Cardiac muscle cell (in vitro differentiated cells and primary cell): ENCODE measurements at regions not wholly inside any gene's neighbourhood (a gene's known extent, or its start where the extent isn't known, plus 50 kb on each side); places are given as distances from the start of the nearest gene placed in this dataset.

ENCODE experiments used
- DNase-seq, 2 donors: peaks; one replicate each; pipeline versions ENCODE4 v3.0.0 to v3.0.0-alpha.2; 2010 to 2017; ENCODE audit warnings: low read depth in 1 of 2, low spot score in 1 of 2
- H3K27ac ChIP-seq: fragments of 200-600 bp; sonication (generic); 2 replicates; pipeline ENCODE4 v1.5.1; 2016
- H3K27me3 ChIP-seq: fragments of 200-600 bp; sonication (generic); 2 replicates; pipeline ENCODE4 v1.6.0; 2016; ENCODE audit warnings: control low read depth
- H3K36me3 ChIP-seq: fragments of 200-600 bp; sonication (generic); 2 replicates; pipeline ENCODE4 v1.5.1; 2016; ENCODE audit warnings: control low read depth
- H3K4me1 ChIP-seq: fragments of 200-600 bp; sonication (generic); 2 replicates; pipeline ENCODE4 v1.8.1; 2017; ENCODE audit warnings: low read depth, mild to moderate bottlenecking, mixed run types
- H3K4me3 ChIP-seq: fragments of 200-600 bp; sonication (generic); 2 replicates; pipeline ENCODE4 v1.5.1; 2016; ENCODE audit warnings: mild to moderate bottlenecking
- H3K9me3 ChIP-seq: fragments of 200-600 bp; sonication (generic); 2 replicates; pipeline ENCODE4 v1.5.1; 2017; ENCODE audit warnings: low read depth, mild to moderate bottlenecking, control low read depth
- TF ChIP-seq, protein P1 (sequence below): IDR thresholded peaks from 2 replicates; pipeline ENCODE4 v1.5.1; 2012; ENCODE audit warnings: low read depth, mild to moderate bottlenecking, low read length

- no peaks in the 10 kb centered on the region for H3K36me3 ChIP-seq
- H3K27ac ChIP-seq = no peak overlapping the region
- TF ChIP-seq, protein P1, sequence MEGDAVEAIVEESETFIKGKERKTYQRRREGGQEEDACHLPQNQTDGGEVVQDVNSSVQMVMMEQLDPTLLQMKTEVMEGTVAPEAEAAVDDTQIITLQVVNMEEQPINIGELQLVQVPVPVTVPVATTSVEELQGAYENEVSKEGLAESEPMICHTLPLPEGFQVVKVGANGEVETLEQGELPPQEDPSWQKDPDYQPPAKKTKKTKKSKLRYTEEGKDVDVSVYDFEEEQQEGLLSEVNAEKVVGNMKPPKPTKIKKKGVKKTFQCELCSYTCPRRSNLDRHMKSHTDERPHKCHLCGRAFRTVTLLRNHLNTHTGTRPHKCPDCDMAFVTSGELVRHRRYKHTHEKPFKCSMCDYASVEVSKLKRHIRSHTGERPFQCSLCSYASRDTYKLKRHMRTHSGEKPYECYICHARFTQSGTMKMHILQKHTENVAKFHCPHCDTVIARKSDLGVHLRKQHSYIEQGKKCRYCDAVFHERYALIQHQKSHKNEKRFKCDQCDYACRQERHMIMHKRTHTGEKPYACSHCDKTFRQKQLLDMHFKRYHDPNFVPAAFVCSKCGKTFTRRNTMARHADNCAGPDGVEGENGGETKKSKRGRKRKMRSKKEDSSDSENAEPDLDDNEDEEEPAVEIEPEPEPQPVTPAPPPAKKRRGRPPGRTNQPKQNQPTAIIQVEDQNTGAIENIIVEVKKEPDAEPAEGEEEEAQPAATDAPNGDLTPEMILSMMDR = no peak
- no peaks in the 10 kb centered on the region for H3K9me3 ChIP-seq
- no peaks in the 10 kb centered on the region for H3K4me1 ChIP-seq
- no peaks in the 10 kb centered on the region for H3K27me3 ChIP-seq
- DNase-seq = no peak
- H3K4me3 ChIP-seq = no peak overlapping the region
Measured at GRCh38 chrX:6382284-6382683, 152.6 kb downstream of the VCX3A start.

GRCh38 chrX:6377103-6377764 lies 148.6 kb upstream of the NLGN4X start:
- no peak for DNase-seq
- H3K4me3 ChIP-seq = no peak overlapping the region
- no peaks in the 10 kb centered on the region for H3K9me3 ChIP-seq
- no peaks in the 10 kb centered on the region for H3K27me3 ChIP-seq
- TF ChIP-seq, protein P1 = no peak
- H3K27ac ChIP-seq = no peak overlapping the region
- no peaks in the 10 kb centered on the region for H3K4me1 ChIP-seq
- H3K36me3 ChIP-seq = no peaks in the 10 kb centered on the region

DNA sequence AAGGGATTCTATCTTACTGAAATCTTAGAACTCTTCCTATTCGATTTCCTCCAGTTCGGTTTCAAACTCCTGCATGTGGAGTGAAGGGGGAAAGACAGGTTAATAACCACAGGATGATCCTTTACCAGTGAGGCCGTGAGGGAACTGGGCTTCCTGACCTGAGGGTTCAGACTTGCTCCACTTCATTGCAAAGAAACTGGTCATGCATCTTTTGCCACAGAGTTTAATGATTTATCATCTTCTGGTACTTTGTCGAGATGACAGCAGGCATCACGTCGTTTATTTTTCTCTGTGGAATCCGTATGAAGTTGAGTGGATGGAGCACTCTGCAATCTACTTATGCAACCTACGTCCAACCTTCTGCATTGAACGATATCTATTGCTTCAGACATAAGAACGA lies 145.9 kb upstream of the NLGN4X start:
- Histone ChIP-seq H3K27me3 (no peaks in the 10 kb centered on the region), H3K9me3 (no peaks in the 10 kb centered on the region), H3K36me3 (no peaks in the 10 kb centered on the region), H3K27ac (no peak overlapping the region), H3K4me1 (no peaks in the 10 kb centered on the region), H3K4me3 (no peak overlapping the region)
- TF ChIP-seq, protein P1 = no peak
- DNase-seq = no peak

DNA sequence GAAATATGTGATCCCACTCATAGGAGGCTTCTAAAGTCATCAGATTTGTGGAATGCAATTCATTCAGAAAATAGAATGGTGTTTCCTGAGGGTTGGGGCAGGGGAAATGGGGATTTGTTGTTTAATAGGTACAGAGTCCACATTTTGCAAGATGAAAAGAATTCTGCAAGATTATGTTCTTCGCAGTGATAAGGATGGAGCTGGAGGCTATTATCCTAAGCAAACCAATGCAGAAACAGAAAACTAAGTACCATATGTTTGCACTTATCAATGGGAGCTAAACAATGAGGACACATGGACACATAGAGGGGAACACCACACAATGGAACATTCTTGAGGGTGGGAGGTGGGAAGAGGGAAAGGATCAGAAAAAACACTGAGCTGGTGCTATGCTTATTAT lies 144.3 kb upstream of the NLGN4X start:
- Histone ChIP-seq H3K4me1 (no peaks in the 10 kb centered on the region), H3K27me3 (no peaks in the 10 kb centered on the region), H3K36me3 (no peaks in the 10 kb centered on the region), H3K9me3 (no peaks in the 10 kb centered on the region), H3K27ac (no peak overlapping the region), H3K4me3 (no peak overlapping the region)
- TF ChIP-seq, protein P1 = no peak
- DNase-seq = no peak

- H3K36me3 ChIP-seq = no peaks in the 10 kb centered on the region
- no peak overlapping the region for H3K4me3 ChIP-seq
- no peaks in the 10 kb centered on the region for H3K9me3 ChIP-seq
- no peak for DNase-seq
- no peak overlapping the region for H3K27ac ChIP-seq
- H3K27me3 ChIP-seq = no peaks in the 10 kb centered on the region
- TF ChIP-seq, protein P1 = no peak
- H3K4me1 ChIP-seq = no peaks in the 10 kb centered on the region
Measured at GRCh38 chrX:6371353-6371752, 142.7 kb upstream of the NLGN4X start.
